Right cardiac atrium (tissue), 5 donors: ENCODE measurements at regions not wholly inside any gene's neighbourhood (a gene's known extent, or its start where the extent isn't known, plus 50 kb on each side); places are given as distances from the start of the nearest gene placed in this dataset.
A peak's percentile ranks its signal among the peaks of the same experiment; 100 is the strongest.

Source experiments
- ATAC-seq, 2 donors: fragments of 200-7000 bp; cut with Tn5 transposase; one replicate each; pipeline versions ENCODE4 v1.8.0 to v1.9.1; 2020; ENCODE audit warnings: moderate library complexity in 2 of 2, mild to moderate bottlenecking in 1 of 2
- DNase-seq, 3 donors: peaks; one replicate each; pipeline ENCODE4 v3.0.0-alpha.2; 2020
- H3K27ac ChIP-seq: one replicate; pipeline ENCODE4 v1.5.1; 2013; ENCODE audit warnings: mild to moderate bottlenecking, low read length, control low read depth, moderate library complexity
- H3K27me3 ChIP-seq: one replicate; pipeline ENCODE4 v1.6.1; 2013; ENCODE audit not compliant: control insufficient read depth, insufficient read depth
- H3K4me1 ChIP-seq: one replicate; pipeline ENCODE4 v1.6.1; 2013; ENCODE audit warnings: low read length; ENCODE audit not compliant: control insufficient read depth, insufficient read depth
- H3K4me3 ChIP-seq: one replicate; pipeline ENCODE4 v1.5.1; 2013; ENCODE audit warnings: low read length, control low read depth
- H3K9me3 ChIP-seq: one replicate; pipeline ENCODE4 v1.6.1; 2013; ENCODE audit warnings: low read length; ENCODE audit not compliant: control insufficient read depth
- WGBS: extraction: QIAGEN DNeasy Blood & Tissue Kit; methylation state at CpG from one replicate; pipeline ENCODE4 v1.1.7; 2013; 5-methylcytosine and 5-hydroxymethylcytosine counted together
- intact Hi-C, 4 donors: fragments of 100-400 bp; cut with DNase I; formaldehyde crosslinking; loops; one replicate each; pipeline versions ENCODE4 v1.11.0 to v1.14.0; 2022 to 2023
- donor health status: healthy with polysubstance abuse.
- donor health status: DM: no; HTN: yes; CAD: no.
- donor health status: DM: no; HTN: no; CAD: no.
- donor health status: DM: no; HTN: yes; CAD: no; lungs with severe emphysema.
- donor health status: DM: yes; HTN: yes; CAD: no.

GRCh38 chr5:161115941-161116340 lies 263.9 kb upstream of the ATP10B start:
- no peak overlapping the region for H3K4me3 ChIP-seq
- H3K27me3 ChIP-seq: no peaks in the 10 kb centered on the region
- DNase-seq (no peak), ATAC-seq (no peak)
- intact Hi-C loops: no loop called here
- 77% methylated on average over 2 of the region's 2 CpGs for WGBS
- no peaks in the 10 kb centered on the region for H3K9me3 ChIP-seq
- H3K27ac ChIP-seq: no peak overlapping the region
- no peaks in the 10 kb centered on the region for H3K4me1 ChIP-seq

GRCh38 chr5:161112371-161112770 lies 260.4 kb upstream of the ATP10B start:
- Histone ChIP-seq H3K4me3 (no peak overlapping the region), H3K27me3 (no peaks in the 10 kb centered on the region), H3K4me1 (no peaks in the 10 kb centered on the region), H3K9me3 (no peaks in the 10 kb centered on the region), H3K27ac (no peak overlapping the region)
- intact Hi-C loops: no loop called here
- ATAC-seq (no peak), DNase-seq (no peak)
- 81% methylated on average over 1 of the region's 1 CpG for WGBS

GRCh38 chr5:161105525-161105924 lies 253.5 kb upstream of the ATP10B start:
- intact Hi-C loops: no loop called here
- H3K4me3 ChIP-seq: no peak overlapping the region

GRCh38 chr5:161098516-161098915 lies 246.5 kb upstream of the ATP10B start:
- Histone ChIP-seq H3K27me3 (no peaks in the 10 kb centered on the region), H3K4me3 (no peak overlapping the region), H3K9me3 (no peaks in the 10 kb centered on the region), H3K27ac (no peak overlapping the region), H3K4me1 (no peaks in the 10 kb centered on the region)
- intact Hi-C loops: no loop called here
- ATAC-seq (no peak), DNase-seq (no peak)
- 88% methylated on average over 4 of the region's 4 CpGs for WGBS

More at GRCh38 chr5:161105525-161105924, 253.5 kb upstream of the ATP10B start:
- 20% methylated on average over 4 of the region's 4 CpGs for WGBS
- H3K4me1 ChIP-seq: no peaks in the 10 kb centered on the region
- H3K9me3 ChIP-seq: no peaks in the 10 kb centered on the region
- no peak overlapping the region for H3K27ac ChIP-seq
- H3K27me3 ChIP-seq: no peaks in the 10 kb centered on the region
- DNase-seq (no peak), ATAC-seq (peak; percentile 64 to 65)

GRCh38 chr5:161096581-161096980 lies 244.6 kb upstream of the ATP10B start:
- no peaks in the 10 kb centered on the region for H3K4me1 ChIP-seq
- intact Hi-C loops: no loop called here
- no peak overlapping the region for H3K4me3 ChIP-seq
- H3K27ac ChIP-seq: no peak overlapping the region
- no peak for DNase-seq
- 67% methylated on average over 4 of the region's 4 CpGs for WGBS
- ATAC-seq: no peak
- H3K9me3 ChIP-seq: no peaks in the 10 kb centered on the region
- no peaks in the 10 kb centered on the region for H3K27me3 ChIP-seq

GRCh38 chr5:161095953-161096352 lies 243.9 kb upstream of the ATP10B start:
- Histone ChIP-seq H3K9me3 (no peaks in the 10 kb centered on the region), H3K4me3 (no peak overlapping the region), H3K4me1 (no peaks in the 10 kb centered on the region), H3K27me3 (no peaks in the 10 kb centered on the region), H3K27ac (no peak overlapping the region)
- DNase-seq (no peak), ATAC-seq (no peak)
- 44% methylated on average over 2 of the region's 2 CpGs for WGBS
- intact Hi-C loops: no loop called here

- no peak for DNase-seq
- Histone ChIP-seq H3K27ac (no peak overlapping the region), H3K9me3 (no peaks in the 10 kb centered on the region), H3K4me3 (no peak overlapping the region), H3K4me1 (no peaks in the 10 kb centered on the region), H3K27me3 (no peaks in the 10 kb centered on the region)
- ATAC-seq: no peak
- intact Hi-C loops: no loop called here
Observed at GRCh38 chr5:161094411-161094810, 242.4 kb upstream of the ATP10B start.

- no peaks in the 10 kb centered on the region for H3K4me1 ChIP-seq
- H3K4me3 ChIP-seq: no peak overlapping the region
- H3K27me3 ChIP-seq: no peaks in the 10 kb centered on the region
- WGBS: 86% methylated on average over 2 of the region's 2 CpGs
- no peak for ATAC-seq
- H3K27ac ChIP-seq: no peak overlapping the region
- no peaks in the 10 kb centered on the region for H3K9me3 ChIP-seq
- DNase-seq: no peak
- intact Hi-C loops: no loop called here
Observed at GRCh38 chr5:161093100-161093499, 241.1 kb upstream of the ATP10B start.

GRCh38 chr5:161089569-161089968 lies 237.6 kb upstream of the ATP10B start:
- WGBS: over 99% methylated on average over 2 of the region's 2 CpGs
- intact Hi-C loops: no loop called here
- no peak for ATAC-seq

GRCh38 chr5:161086461-161086860 lies 234.4 kb upstream of the ATP10B start:
- intact Hi-C loops: no loop called here
- no peaks in the 10 kb centered on the region for H3K4me1 ChIP-seq
- H3K27ac ChIP-seq: no peak overlapping the region
- H3K27me3 ChIP-seq: no peaks in the 10 kb centered on the region
- ATAC-seq (no peak), DNase-seq (no peak)
- 61% methylated on average over 1 of the region's 1 CpG for WGBS
- H3K9me3 ChIP-seq: no peaks in the 10 kb centered on the region
- no peak overlapping the region for H3K4me3 ChIP-seq

More at GRCh38 chr5:161089569-161089968, 237.6 kb upstream of the ATP10B start:
- DNase-seq: no peak
- H3K4me1 ChIP-seq: no peaks in the 10 kb centered on the region
- no peak overlapping the region for H3K4me3 ChIP-seq
- H3K9me3 ChIP-seq: no peaks in the 10 kb centered on the region
- H3K27ac ChIP-seq: no peak overlapping the region
- no peaks in the 10 kb centered on the region for H3K27me3 ChIP-seq

GRCh38 chr5:161085056-161085455 lies 233.0 kb upstream of the ATP10B start:
- Histone ChIP-seq H3K9me3 (no peaks in the 10 kb centered on the region), H3K27me3 (no peaks in the 10 kb centered on the region), H3K4me3 (no peak overlapping the region), H3K27ac (no peak overlapping the region), H3K4me1 (no peaks in the 10 kb centered on the region)
- DNase-seq (no peak), ATAC-seq (no peak)
- intact Hi-C loops: no loop called here
- 56% methylated on average over 5 of the region's 5 CpGs for WGBS

GRCh38 chr5:161084115-161084514 lies 232.1 kb upstream of the ATP10B start:
- 73% methylated on average over 2 of the region's 2 CpGs for WGBS
- Histone ChIP-seq H3K27me3 (no peaks in the 10 kb centered on the region), H3K4me3 (no peak overlapping the region), H3K4me1 (no peaks in the 10 kb centered on the region), H3K27ac (no peak overlapping the region), H3K9me3 (no peaks in the 10 kb centered on the region)
- intact Hi-C loops: no loop called here
- no peak for ATAC-seq
- no peak for DNase-seq
